Omental fat pad (tissue), 3 donors: ENCODE measurements at regions not wholly inside any gene's neighbourhood (a gene's known extent, or its start where the extent isn't known, plus 50 kb on each side); places are given as distances from the start of the nearest gene placed in this dataset.

ENCODE experiments used
- ATAC-seq: fragments of 150-250 bp; one replicate; pipeline ENCODE4 v1.9.1; 2016; ENCODE audit warnings: mild to moderate bottlenecking, moderate library complexity; ENCODE audit not compliant: low FRiP score
- DNase-seq: peaks from one replicate; pipeline ENCODE4 v3.0.0-alpha.2; 2019; ENCODE audit warnings: low spot score
- CTCF ChIP-seq, 3 donors: fragments of 450-650 bp; IDR thresholded peaks; one replicate each; pipeline ENCODE4 v1.5.1; 2016 to 2017; ENCODE audit warnings: antibody characterized with exemption in 3 of 3, mild to moderate bottlenecking in 3 of 3, moderate library complexity in 2 of 3

- TF ChIP-seq CTCF (IDR thresholded peaks at IDR 0.05): no peak
- DNase-seq (no peak), ATAC-seq (no peak)
These were observed 351.6 kb upstream of the TMCO5A start for GRCh38 chr15:37582852-37583251.

GRCh38 chr15:37586011-37586583 is 348.3 kb upstream of the TMCO5A start:
- DNase-seq (no peak), ATAC-seq (no peak)
- no peak for TF ChIP-seq CTCF (IDR thresholded peaks at IDR 0.05)

- DNase-seq: no peak
- ATAC-seq: peak; percentile 64
- TF ChIP-seq CTCF (IDR thresholded peaks at IDR 0.05): no peak
These were observed 347.5 kb upstream of the TMCO5A start for GRCh38 chr15:37586976-37587375.

- DNase-seq: no peak
- no peak for TF ChIP-seq CTCF (IDR thresholded peaks at IDR 0.05)
- no peak for ATAC-seq
These were observed 340.0 kb upstream of the TMCO5A start for GRCh38 chr15:37594417-37594816.

- DNase-seq (no peak), ATAC-seq (no peak)
- no peak for TF ChIP-seq CTCF (IDR thresholded peaks at IDR 0.05)
These were observed 338.9 kb upstream of the TMCO5A start for GRCh38 chr15:37595426-37595970.

- no peak for ATAC-seq
- TF ChIP-seq CTCF (IDR thresholded peaks at IDR 0.05): no peak
- no peak for DNase-seq
These were observed 335.3 kb upstream of the TMCO5A start for GRCh38 chr15:37599156-37599555.

- no peak for TF ChIP-seq CTCF (IDR thresholded peaks at IDR 0.05)
- DNase-seq (no peak), ATAC-seq (no peak)
These were observed 318.2 kb upstream of the TMCO5A start for GRCh38 chr15:37616215-37616614.
